WTC11 (cell line): ENCODE measurements at regions not wholly inside any gene's neighbourhood (a gene's known extent, or its start where the extent isn't known, plus 50 kb on each side); places are given as distances from the start of the nearest gene placed in this dataset.

ENCODE experiments used
- CTCF ChIP-seq: fragments of 200-600 bp; IDR thresholded peaks from 2 replicates; pipeline ENCODE4 v1.8.0; 2022; ENCODE audit warnings: antibody characterized with exemption
- E2F1 ChIP-seq: sonication (generic); formaldehyde crosslinking; IDR thresholded peaks from 2 replicates; pipeline ENCODE4 v1.8.0; 2022; ENCODE audit warnings: mild to moderate bottlenecking, missing genetic modification reagents
- ESRRA ChIP-seq: sonication (generic); formaldehyde crosslinking; IDR thresholded peaks from 2 replicates; pipeline ENCODE4 v1.8.1; 2022; ENCODE audit warnings: mild to moderate bottlenecking, missing genetic modification reagents, borderline replicate concordance

GRCh38 chr18:55658598-55658997 lies 70.6 kb upstream of the TCF4 start:
- TF ChIP-seq CTCF (no peak), ESRRA (CRISPR knock-in tag) (no peak), E2F1 (CRISPR knock-in tag) (no peak)
